Tibial nerve (tissue), 4 donors: ENCODE measurements at regions not wholly inside any gene's neighbourhood (a gene's known extent, or its start where the extent isn't known, plus 50 kb on each side); places are given as distances from the start of the nearest gene placed in this dataset.

Source experiments
- DNase-seq, 2 donors: peaks; one replicate each; pipeline ENCODE4 v3.0.0-alpha.2; 2019; ENCODE audit warnings: low spot score in 2 of 2
- H3K27ac ChIP-seq, 4 donors: fragments of 200-600 bp; sonication (generic) in 3 of 4; one replicate each; pipeline ENCODE4 v1.5.1; 2017 to 2019; ENCODE audit warnings: mild to moderate bottlenecking in 1 of 4
- H3K27me3 ChIP-seq, 2 donors: fragments of 200-600 bp; sonication (generic) in 1 of 2; one replicate each; pipeline versions ENCODE4 v1.5.1 to v1.6.0; 2017 to 2019
- H3K36me3 ChIP-seq, 3 donors: fragments of 200-600 bp; sonication (generic); one replicate each; pipeline ENCODE4 v1.5.1; 2018 to 2019
- H3K4me1 ChIP-seq, 4 donors: fragments of 200-600 bp; sonication (generic) in 3 of 4; one replicate each; pipeline ENCODE4 v1.5.1; 2017 to 2019
- H3K4me3 ChIP-seq, 4 donors: fragments of 200-600 bp; sonication (generic) in 3 of 4; one replicate each; pipeline ENCODE4 v1.5.1; 2017 to 2019; ENCODE audit warnings: mild to moderate bottlenecking in 1 of 4, moderate library complexity in 1 of 4
- H3K9me3 ChIP-seq, 4 donors: fragments of 200-600 bp; sonication (generic) in 3 of 4; one replicate each; pipeline ENCODE4 v1.5.1; 2017 to 2019
- EP300 ChIP-seq, 2 donors: sonication (generic); formaldehyde crosslinking; IDR thresholded peaks; one replicate each; pipeline ENCODE4 v1.6.1; 2017; ENCODE audit warnings: antibody characterized with exemption in 2 of 2, mild to moderate bottlenecking in 1 of 2
- POLR2A ChIP-seq, 2 donors: fragments of 450-650 bp; IDR thresholded peaks; one replicate each; pipeline ENCODE4 v1.6.1; 2017; ENCODE audit warnings: antibody characterized with exemption in 2 of 2, mild to moderate bottlenecking in 2 of 2, moderate library complexity in 2 of 2
- WGBS, 2 donors: methylation state at CpG; one replicate each; pipeline ENCODE4 v1.1.5; 2018; 5-methylcytosine and 5-hydroxymethylcytosine counted together
- TF ChIP-seq, protein P1 (sequence below), 5 experiments: fragments of 200-600 bp in 3 of 5; fragments of 450-650 bp in 2 of 5; sonication (generic) in 3 of 5; IDR thresholded peaks; one replicate each; pipeline ENCODE4 v1.5.1; 2016 to 2019; ENCODE audit warnings: antibody characterized with exemption in 5 of 5, mild to moderate bottlenecking in 3 of 5, moderate library complexity in 2 of 5

- DNase-seq, result no peak
- 97 to 100% methylated on average over 2 of the region's 2 CpGs for WGBS, 2 donors
- H3K9me3 ChIP-seq, result no peaks in the 10 kb centered on the region
- H3K4me3 ChIP-seq, result no peak overlapping the region
- no peak overlapping the region for H3K27ac ChIP-seq
- no peaks in the 10 kb centered on the region for H3K27me3 ChIP-seq
- H3K36me3 ChIP-seq, result no peaks in the 10 kb centered on the region
- peaks cover 0 to 19% (median 4%) of the 10 kb centered on the region in 4 donors for H3K4me1 ChIP-seq
- no peak for TF ChIP-seq EP300 (IDR thresholded peaks at IDR 0.05)
- TF ChIP-seq, protein P1, sequence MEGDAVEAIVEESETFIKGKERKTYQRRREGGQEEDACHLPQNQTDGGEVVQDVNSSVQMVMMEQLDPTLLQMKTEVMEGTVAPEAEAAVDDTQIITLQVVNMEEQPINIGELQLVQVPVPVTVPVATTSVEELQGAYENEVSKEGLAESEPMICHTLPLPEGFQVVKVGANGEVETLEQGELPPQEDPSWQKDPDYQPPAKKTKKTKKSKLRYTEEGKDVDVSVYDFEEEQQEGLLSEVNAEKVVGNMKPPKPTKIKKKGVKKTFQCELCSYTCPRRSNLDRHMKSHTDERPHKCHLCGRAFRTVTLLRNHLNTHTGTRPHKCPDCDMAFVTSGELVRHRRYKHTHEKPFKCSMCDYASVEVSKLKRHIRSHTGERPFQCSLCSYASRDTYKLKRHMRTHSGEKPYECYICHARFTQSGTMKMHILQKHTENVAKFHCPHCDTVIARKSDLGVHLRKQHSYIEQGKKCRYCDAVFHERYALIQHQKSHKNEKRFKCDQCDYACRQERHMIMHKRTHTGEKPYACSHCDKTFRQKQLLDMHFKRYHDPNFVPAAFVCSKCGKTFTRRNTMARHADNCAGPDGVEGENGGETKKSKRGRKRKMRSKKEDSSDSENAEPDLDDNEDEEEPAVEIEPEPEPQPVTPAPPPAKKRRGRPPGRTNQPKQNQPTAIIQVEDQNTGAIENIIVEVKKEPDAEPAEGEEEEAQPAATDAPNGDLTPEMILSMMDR (IDR thresholded peaks at IDR 0.05), result no peak
- no peak for TF ChIP-seq POLR2A (IDR thresholded peaks at IDR 0.05)
These were observed 137.0 kb downstream of the DLEU7 start for GRCh38 chr13:50706505-50706904.

DNA sequence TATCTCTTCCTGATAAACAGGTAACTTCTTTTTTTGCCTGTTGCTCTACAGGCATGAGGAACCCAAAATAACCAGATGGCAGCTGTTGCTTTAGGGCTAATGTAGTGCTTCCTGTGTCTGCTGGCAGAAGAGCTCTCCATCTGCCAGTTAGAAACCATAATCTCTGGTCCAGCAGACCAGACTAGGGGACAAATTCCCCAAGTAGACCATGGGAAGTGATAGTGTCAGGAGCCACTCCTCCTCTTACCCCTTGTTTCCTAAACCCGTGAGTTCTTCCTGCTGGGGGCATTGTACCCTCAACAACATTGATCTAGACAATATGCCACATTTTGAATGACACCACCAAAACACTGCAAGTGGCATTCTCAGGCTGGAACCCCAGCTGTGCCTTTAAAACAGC, 135.9 kb downstream of the DLEU7 start:
- Histone ChIP-seq H3K27me3 (no peaks in the 10 kb centered on the region), H3K4me1 (peaks cover 0 to 29% (median 4%) of the 10 kb centered on the region in 4 donors), H3K27ac (no peak overlapping the region), H3K4me3 (no peak overlapping the region), H3K36me3 (no peaks in the 10 kb centered on the region), H3K9me3 (no peaks in the 10 kb centered on the region)
- no peak for DNase-seq
- 77 to 82% methylated on average over 1 of the region's 1 CpG for WGBS, 2 donors
- TF ChIP-seq EP300 (IDR thresholded peaks at IDR 0.05) (no peak), POLR2A (IDR thresholded peaks at IDR 0.05) (no peak)
- TF ChIP-seq, protein P1 (IDR thresholded peaks at IDR 0.05), result no peak

DNA sequence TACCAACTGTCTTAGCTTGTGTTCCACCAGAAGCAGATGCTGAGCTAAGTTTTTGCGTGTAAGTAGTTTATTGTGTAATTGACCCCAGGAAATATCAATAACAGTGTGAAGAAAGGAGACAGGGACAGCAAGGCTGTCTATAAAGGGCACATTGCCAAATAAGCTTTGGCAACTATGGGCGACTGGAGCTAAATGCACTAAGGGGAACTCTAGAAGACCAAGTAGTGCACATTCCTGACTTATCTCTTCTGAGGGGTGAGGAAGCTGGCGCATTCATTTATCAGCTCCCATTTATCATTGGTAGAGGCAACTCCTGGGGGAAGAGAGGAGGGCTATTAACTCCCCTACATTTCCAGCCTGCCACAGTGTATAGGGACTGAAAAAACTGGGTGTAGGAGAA, 135.0 kb downstream of the DLEU7 start:
- WGBS, 2 donors, result 50 to 55% methylated on average over 3 of the region's 3 CpGs
- Histone ChIP-seq H3K27me3 (no peaks in the 10 kb centered on the region), H3K4me1 (peaks cover 0 to 34% (median 7%) of the 10 kb centered on the region in 4 donors), H3K36me3 (no peaks in the 10 kb centered on the region), H3K27ac (no peak overlapping the region), H3K4me3 (no peak overlapping the region), H3K9me3 (no peaks in the 10 kb centered on the region)
- DNase-seq, result no peak
- TF ChIP-seq POLR2A (IDR thresholded peaks at IDR 0.05) (no peak), EP300 (IDR thresholded peaks at IDR 0.05) (no peak)
- TF ChIP-seq, protein P1 (IDR thresholded peaks at IDR 0.05), result no peak

- Histone ChIP-seq H3K4me3 (no peak overlapping the region), H3K27me3 (no peaks in the 10 kb centered on the region), H3K4me1 (peaks cover 0 to 34% (median 7%) of the 10 kb centered on the region in 4 donors), H3K36me3 (no peaks in the 10 kb centered on the region), H3K27ac (no peak overlapping the region), H3K9me3 (no peaks in the 10 kb centered on the region)
- TF ChIP-seq EP300 (IDR thresholded peaks at IDR 0.05) (no peak), POLR2A (IDR thresholded peaks at IDR 0.05) (no peak)
- TF ChIP-seq, protein P1 (IDR thresholded peaks at IDR 0.05), result no peak
- WGBS, 2 donors, result 99 to 100% methylated on average over 2 of the region's 2 CpGs
- DNase-seq, result no peak
These were observed 134.4 kb downstream of the DLEU7 start for GRCh38 chr13:50709058-50709457.

DNA sequence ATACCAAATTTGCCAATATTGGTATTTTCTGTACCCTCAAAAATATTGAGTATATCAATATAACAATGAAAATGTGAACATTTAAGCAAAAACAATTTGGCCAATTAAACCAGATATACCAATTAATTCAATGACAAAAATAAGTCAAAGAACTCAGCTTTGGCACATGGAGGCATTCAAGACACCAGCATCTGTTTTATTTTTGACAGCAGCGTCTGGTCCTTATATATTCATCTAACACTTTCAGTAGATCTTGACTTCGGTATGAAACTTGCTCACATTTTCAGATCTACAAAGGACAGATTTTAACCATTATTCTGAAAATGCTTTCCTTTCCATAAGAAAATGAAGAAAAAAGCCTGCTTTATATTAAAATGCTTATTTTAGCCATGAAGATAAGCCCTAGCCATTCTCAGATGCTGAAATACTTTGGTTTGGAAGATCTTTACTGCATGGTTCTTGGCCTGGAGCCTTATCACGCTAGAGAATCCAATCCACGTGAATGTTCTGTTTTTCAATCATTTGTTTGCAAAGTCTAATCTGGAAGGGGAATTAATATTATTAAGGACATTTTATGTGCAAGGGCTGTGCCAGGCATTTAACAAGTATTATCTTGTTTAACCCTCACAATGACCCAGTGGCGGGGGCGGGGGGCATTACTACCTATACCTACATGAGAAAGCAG, 132.2 kb downstream of the DLEU7 start:
- 61 to 75% methylated on average over 6 of the region's 6 CpGs for WGBS, 2 donors
- Histone ChIP-seq H3K27ac (no peak overlapping the region), H3K36me3 (peaks cover 0 to 5% (median 0%) of the 10 kb centered on the region in 3 donors), H3K9me3 (no peaks in the 10 kb centered on the region), H3K27me3 (no peaks in the 10 kb centered on the region), H3K4me1 (peaks cover 0 to 34% (median 7%) of the 10 kb centered on the region in 4 donors), H3K4me3 (no peak overlapping the region)
- DNase-seq, result no peak
- TF ChIP-seq, protein P1 (IDR thresholded peaks at IDR 0.05), result no peak
- TF ChIP-seq EP300 (IDR thresholded peaks at IDR 0.05) (no peak), POLR2A (IDR thresholded peaks at IDR 0.05) (no peak)
